Stimulated activated CD4-positive, alpha-beta T cell treated with anti-CD3 and anti-CD28 coated beads, Interleukin-2, amount 100 ng/mL, for 24 hours (primary cell): ENCODE measurements at regions not wholly inside any gene's neighbourhood (a gene's known extent, or its start where the extent isn't known, plus 50 kb on each side); places are given as distances from the start of the nearest gene placed in this dataset.

ENCODE experiments used
- DNase-seq, 2 donors: peaks; one replicate each; pipeline ENCODE4 v3.0.0-alpha.2; 2020

GRCh38 chr10:6669269-6669859 lies 89.3 kb upstream of the PRKCQ start:
- DNase-seq, result no peak

DNA sequence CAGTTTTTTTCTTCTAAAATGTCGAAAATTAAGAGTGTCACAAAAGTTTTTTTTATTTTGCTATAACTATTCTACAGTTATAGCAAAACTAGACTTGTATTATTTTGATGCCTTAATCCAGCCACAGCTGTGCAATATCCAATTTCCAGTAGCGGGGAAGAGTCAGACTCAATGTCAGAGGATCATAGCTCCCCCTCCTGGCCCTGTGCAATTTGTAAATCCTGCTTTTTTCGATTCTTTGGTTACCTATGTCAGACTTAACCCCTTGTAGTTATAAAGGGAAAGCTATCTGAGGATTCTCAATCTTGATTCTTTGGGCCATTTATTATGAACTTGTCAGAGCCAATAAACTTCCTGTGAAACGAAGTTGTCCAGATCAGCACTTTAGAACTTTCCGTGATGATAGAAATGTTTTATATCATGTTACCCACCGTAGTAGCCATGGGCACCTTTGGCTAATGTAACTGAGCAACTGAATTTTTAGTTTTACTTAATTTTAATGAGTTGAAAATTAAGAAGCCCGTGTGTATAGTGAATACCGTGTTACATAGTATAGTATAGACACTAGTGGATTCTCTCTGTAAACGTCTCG lies 87.7 kb upstream of the PRKCQ start:
- peak; percentile 56 to 64 for DNase-seq

DNA sequence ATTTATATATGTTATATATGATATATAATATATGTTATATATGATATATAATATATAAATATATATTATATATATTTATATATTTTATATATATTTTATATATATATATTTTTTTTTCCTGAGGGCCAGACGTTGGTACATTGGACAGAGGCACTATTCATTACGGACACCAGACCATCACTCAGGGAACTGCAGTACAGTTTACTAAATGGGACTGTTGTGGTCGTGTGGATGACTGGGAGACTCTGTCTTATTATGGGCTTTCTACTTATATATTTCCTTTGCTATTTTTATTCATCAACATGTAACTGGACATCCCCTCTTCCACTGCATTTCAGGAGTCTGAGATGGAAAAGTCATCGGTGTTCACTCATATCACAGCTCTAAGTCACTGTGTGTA lies 87.1 kb upstream of the PRKCQ start:
- DNase-seq, result no peak

DNA sequence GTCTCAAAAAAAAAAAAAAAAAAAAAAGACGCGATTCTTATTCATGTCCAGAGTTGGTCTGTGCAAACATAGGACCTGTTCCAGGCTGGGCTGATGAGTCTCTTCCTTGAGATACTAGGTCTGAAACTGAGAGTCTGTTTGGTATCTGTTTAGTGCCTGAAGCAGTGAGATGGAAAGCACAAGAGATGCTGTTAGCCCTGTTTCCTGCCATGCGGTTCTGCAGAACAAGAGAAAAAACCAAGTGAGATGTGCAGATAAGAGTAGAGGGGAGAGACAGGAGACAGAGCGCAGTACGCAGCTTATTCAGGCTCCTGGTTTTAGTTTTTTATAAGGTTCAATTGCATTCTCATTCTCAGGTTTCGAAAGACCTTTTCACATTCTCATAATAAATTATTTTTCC lies 85.8 kb upstream of the PRKCQ start:
- peak; percentile 46 to 47 for DNase-seq

DNA sequence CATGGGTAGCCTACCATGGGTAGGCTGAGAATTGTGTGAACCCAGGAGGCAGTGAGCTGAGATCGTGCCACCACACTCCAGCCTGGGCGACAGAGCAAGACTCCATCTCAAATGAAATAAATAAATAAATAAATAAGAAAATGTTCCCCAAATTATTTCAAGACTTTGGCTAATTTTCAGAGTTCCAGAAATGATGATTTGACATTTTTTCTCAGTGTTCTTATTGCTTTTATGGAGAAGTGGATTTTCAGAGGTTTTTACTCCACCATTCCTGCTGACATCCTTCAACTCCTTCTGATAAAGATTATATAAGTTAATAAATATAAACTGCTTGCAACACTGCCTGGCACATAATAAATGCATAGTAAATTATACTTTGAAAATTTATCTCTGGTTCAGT lies 80.4 kb upstream of the PRKCQ start:
- no peak for DNase-seq

DNA sequence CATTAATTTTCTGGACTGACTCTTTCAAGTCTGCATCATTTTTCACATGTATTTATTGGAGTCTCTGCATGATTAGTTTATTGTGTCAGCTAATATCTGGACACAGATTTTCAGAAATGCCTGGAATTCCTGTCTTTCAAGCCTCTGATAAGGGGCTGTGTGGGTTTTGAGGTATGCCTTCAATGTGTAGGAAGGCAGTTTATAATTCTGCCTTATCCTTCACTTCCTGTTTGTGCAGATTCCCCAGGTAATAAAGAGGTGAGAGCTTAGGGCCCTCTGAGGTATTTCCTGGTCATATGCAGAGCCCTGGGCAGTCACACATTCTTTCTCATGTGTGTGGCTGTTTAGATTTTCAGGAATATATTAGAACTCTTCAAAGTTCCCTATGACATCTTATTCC lies 79.4 kb upstream of the PRKCQ start:
- no peak for DNase-seq

- DNase-seq, result no peak
Measured at GRCh38 chr10:6657669-6658068, 77.6 kb upstream of the PRKCQ start.

DNA sequence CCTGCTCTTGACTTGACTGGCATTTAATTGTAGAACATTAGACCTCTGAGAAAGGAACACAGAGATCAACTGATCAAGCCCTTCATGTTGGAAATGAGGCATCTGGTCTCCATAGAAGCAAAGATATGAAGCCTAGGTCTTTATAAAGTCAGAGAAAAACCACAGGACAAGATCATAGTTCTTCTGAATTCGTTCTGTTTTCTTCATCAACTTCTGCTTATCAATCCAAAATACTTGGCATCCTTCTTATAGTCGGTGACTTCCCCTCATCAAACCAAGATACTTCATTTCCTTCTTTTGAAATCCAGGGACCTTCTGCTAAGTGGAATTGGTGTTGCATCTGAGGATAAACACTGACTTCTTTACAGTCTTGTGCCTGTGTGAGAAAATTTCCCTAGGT lies 77.1 kb upstream of the PRKCQ start:
- no peak for DNase-seq

DNA sequence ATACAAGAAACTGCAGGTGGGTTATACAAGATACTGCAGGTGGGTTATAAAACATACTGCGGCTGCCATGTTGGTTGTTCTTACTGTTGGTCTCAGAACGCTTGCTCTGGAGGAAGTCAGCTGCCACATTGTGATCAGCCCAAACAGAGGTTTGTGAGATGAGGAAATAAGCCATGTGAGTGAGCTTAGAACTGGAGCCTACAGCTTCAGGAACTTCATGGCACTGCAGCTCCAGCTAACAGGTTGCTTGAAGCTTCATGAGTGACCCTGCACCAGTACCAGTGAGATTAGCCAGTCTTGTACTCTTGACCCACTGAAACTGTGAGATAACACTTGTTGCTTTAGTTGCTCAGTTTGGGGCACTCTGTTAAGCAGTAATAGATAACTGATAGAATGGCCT lies 74.5 kb upstream of the PRKCQ start:
- no peak for DNase-seq

- no peak for DNase-seq
Measured at GRCh38 chr10:6650586-6650985, 70.5 kb upstream of the PRKCQ start.

- DNase-seq, result no peak
Measured at GRCh38 chr10:6649903-6650302, 69.8 kb upstream of the PRKCQ start.

GRCh38 chr10:6648894-6649720 lies 69.0 kb upstream of the PRKCQ start:
- DNase-seq, result no peak

GRCh38 chr10:6647811-6648526 lies 67.9 kb upstream of the PRKCQ start:
- DNase-seq, result peak; percentile 70 to 79

- DNase-seq, result no peak
Measured at GRCh38 chr10:6643962-6644361, 63.9 kb upstream of the PRKCQ start.

DNA sequence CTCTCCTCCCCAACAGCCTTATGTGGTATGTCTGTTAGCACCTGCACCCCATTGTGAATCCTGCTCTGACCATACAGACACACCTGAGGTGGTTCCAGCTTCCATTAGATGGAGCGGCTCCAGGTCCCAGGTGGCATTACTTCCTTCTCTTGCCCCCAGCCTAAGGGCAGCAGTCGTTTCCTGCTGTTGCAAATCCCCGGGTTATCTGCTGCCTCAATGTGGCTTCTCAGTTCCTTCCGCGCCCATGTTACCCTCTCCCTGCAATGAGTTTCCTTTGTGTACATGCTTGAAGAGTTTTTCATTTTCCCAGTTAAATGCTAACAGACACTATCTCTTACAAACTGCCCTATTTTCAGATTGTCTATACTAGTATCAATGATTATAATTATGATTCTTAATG lies 62.8 kb upstream of the PRKCQ start:
- DNase-seq, result no peak

DNA sequence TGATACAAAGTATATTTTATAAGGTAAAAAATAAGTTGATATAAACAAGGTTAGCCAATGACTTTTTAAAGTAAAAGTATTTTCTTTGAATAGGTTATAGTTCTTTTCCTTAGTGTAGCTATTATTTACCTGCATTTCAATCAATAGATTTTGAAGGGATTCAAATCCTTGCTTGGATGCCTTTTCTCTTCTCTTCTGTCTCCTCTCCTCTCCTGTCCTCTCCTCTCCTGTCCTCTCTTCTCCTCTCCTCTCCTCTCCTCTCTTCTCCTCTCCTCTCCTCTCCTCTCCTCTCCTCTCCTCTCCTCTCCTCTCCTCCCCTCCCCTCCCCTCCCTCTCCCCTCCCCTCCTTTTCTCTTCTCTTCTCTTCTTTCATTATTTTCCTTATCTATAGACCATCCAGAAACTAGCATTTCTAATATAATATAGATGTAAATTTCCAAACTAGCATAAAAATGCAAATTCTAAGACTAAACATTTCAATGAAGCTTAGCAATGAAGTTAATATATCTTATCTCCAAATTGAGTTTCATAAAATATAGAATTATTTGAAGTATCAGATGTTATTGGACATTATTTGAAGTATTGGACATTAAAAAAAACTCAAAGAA lies 60.5 kb upstream of the PRKCQ start:
- no peak for DNase-seq

DNA sequence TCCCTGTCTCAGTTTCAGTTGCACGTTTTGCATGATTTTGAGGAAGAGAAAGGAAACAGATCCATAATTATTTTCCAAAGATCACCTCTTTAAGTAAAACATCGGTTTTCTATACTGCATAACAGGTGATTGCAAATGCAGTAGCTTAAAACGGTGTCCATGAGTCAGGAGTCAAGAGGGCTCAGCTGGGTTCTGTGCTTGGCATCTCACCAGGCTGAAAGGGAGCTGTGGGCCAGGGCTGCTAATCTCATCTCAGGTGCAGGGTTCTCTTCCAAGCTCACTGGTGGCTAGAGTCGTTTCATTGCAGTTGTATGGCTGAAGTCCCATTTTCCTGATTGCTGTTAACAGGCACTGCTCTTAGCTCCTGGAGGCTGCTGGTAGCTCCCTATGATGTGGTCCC lies 57.0 kb upstream of the PRKCQ start:
- DNase-seq, result no peak

DNA sequence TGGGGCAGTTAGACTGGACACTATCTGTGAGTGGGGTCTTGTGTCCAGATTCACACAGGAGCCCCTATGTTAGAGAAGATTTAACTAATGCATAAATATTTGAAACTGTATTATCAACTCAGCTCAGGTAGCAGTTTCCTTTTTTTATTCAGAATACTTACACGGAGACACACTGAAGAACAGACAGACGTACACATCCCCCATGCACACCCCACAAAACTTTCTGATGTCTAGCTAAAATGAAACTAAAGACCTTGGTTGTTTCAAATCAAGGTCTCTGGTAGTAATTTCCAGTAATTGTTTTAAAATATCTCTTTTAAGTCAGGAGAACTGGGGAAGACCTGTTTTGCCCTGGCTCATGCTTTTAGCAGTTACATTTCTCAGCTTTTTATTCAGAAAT lies 55.7 kb upstream of the PRKCQ start:
- DNase-seq, result no peak
